K562 (cell line): ENCODE measurements at regions not wholly inside any gene's neighbourhood (a gene's known extent, or its start where the extent isn't known, plus 50 kb on each side); places are given as distances from the start of the nearest gene placed in this dataset.

ENCODE experiments used
- ATAC-seq: fragments of 200-7000 bp; cut with Tn5 transposase; 3 replicates; pipeline ENCODE4 v1.9.1; 2020; ENCODE audit warnings: moderate library complexity
- BruUV-seq: library from RNA; stranded (reverse); fragments of 400-500 nt; replicated peaks from 2 replicates; lab custom pipeline; 2021; lab: Mats Ljungman, UMichigan
- CTCF ChIA-PET: fragments of 300-600 bp; formaldehyde crosslinking; extraction: SDS; loops from one replicate; lab custom pipeline; 2021; ENCODE audit warnings: low intra/inter-chr PET ratio; lab: Yijun Ruan, JAX
- POLR2A ChIA-PET: fragments of 300-600, 350-650 bp; sonication (Branson Sonifier 250); formaldehyde crosslinking; extraction: SDS; loops from one replicate; lab custom pipeline; 2021; ENCODE audit warnings: antibody characterized with exemption, inconsistent platforms; lab: Yijun Ruan, JAX
- DNase-seq, 4 experiments: peaks; one replicate each; pipeline versions ENCODE4 v3.0.0 to v3.0.0-alpha.2; 2011 to 2018; ENCODE audit warnings: low spot score in 3 of 4, mixed read lengths in 3 of 4; ENCODE audit errors: extremely low read depth in 1 of 4
- FAIRE-seq: peaks from 2 replicates; lab custom pipeline; 2011; peaks lifted over from hg19 to GRCh38; lab: Jason Lieb, UNC
- H2AFZ ChIP-seq: 2 replicates; pipeline ENCODE4 v1.6.0; 2011; ENCODE audit warnings: low read depth, low read length, control low read depth, inconsistent platforms
- H3K27ac ChIP-seq: fragments of 200-600 bp; 3 replicates; pipeline ENCODE4 v1.8.0; 2011; ENCODE audit warnings: low read depth, mild to moderate bottlenecking, control low read depth, inconsistent platforms, low read length, moderate library complexity, mixed read lengths; ENCODE audit errors: extremely low read depth
- H3K27me3 ChIP-seq, 2 experiments: fragments of 300-600 bp in 1 of 2; 2 replicates in 1 of 2; 3 replicates in 1 of 2; pipeline versions ENCODE4 v1.6.0 to v1.8.0; 2011; ENCODE audit warnings: inconsistent platforms in 2 of 2, low read length in 2 of 2, mild to moderate bottlenecking in 1 of 2, mixed read lengths in 1 of 2, moderate library complexity in 1 of 2; ENCODE audit not compliant: control insufficient read depth in 2 of 2, insufficient read depth in 2 of 2
- H3K36me3 ChIP-seq: fragments of 300-600 bp; 3 replicates; pipeline ENCODE4 v1.8.0; 2011; ENCODE audit warnings: mild to moderate bottlenecking, low read length, inconsistent platforms; ENCODE audit not compliant: control insufficient read depth, insufficient read depth
- H3K4me1 ChIP-seq, 2 experiments: fragments of 200-600 bp in 1 of 2; replicated peaks in 1 of 2; 2 replicates in 1 of 2; 3 replicates in 1 of 2; pipeline versions ENCODE4 v1.5.1 to v1.8.0; 2011; ENCODE audit warnings: inconsistent platforms in 2 of 2, low read length in 2 of 2, mild to moderate bottlenecking in 1 of 2, mixed read lengths in 1 of 2, moderate library complexity in 1 of 2; ENCODE audit not compliant: control insufficient read depth in 2 of 2, insufficient read depth in 2 of 2
- H3K4me2 ChIP-seq: 2 replicates; pipeline ENCODE4 v1.6.1; 2011; ENCODE audit warnings: low read length, control low read depth, inconsistent platforms, mixed read lengths; ENCODE audit not compliant: insufficient read depth
- H3K4me3 ChIP-seq: fragments of 200-600 bp; sonication (generic), shearing (Covaris generic); 2 replicates; pipeline ENCODE4 v1.5.1; 2016; ENCODE audit warnings: control low read depth, inconsistent platforms
- H3K79me2 ChIP-seq: fragments of 200-600 bp; 3 replicates; pipeline ENCODE4 v1.8.0; 2011; ENCODE audit warnings: low read length, inconsistent platforms; ENCODE audit not compliant: control insufficient read depth, insufficient read depth
- H3K9ac ChIP-seq, 2 experiments: 2 replicates each; pipeline versions ENCODE4 v1.6.0 to v1.6.1; 2011; ENCODE audit warnings: low read depth in 2 of 2, low read length in 2 of 2, control low read depth in 1 of 2, inconsistent platforms in 1 of 2, mild to moderate bottlenecking in 1 of 2, mixed read lengths in 1 of 2; ENCODE audit not compliant: insufficient read depth in 1 of 2
- H3K9me1 ChIP-seq: one replicate; pipeline ENCODE4 v1.6.0; 2011; ENCODE audit warnings: inconsistent platforms, mild to moderate bottlenecking, low read length, moderate library complexity; ENCODE audit not compliant: control insufficient read depth, insufficient read depth
- H3K9me3 ChIP-seq: replicated peaks from 2 replicates; pipeline ENCODE4 v1.5.1; 2011; ENCODE audit warnings: low read depth, low read length, inconsistent platforms; ENCODE audit not compliant: control insufficient read depth, insufficient read depth
- H4K20me1 ChIP-seq: replicated peaks from 2 replicates; pipeline ENCODE4 v1.6.1; 2011; ENCODE audit warnings: low read length, inconsistent platforms, mixed read lengths; ENCODE audit not compliant: control insufficient read depth, insufficient read depth
- MCM2 ChIP-seq: fragments of 450-650 bp; IDR thresholded peaks from 2 replicates; pipeline ENCODE4 v1.6.1; 2017; ENCODE audit warnings: low read depth, mild to moderate bottlenecking
- RHOXF2B ChIP-seq: fragments of 250-450 bp; sonication (Bioruptor Pico); conservative IDR thresholded peaks from 2 replicates; pipeline ENCODE4 v1.5.1; 2021
- SIRT6 ChIP-seq: IDR thresholded peaks from one replicate; pipeline ENCODE4 v1.6.1; 2012; ENCODE audit warnings: low read depth, mild to moderate bottlenecking, control low read depth, inconsistent platforms, low read length, moderate library complexity
- ZNF830 ChIP-seq: fragments of 250-450 bp; sonication (Bioruptor Pico); IDR thresholded peaks from 2 replicates; pipeline ENCODE4 v1.5.0; 2021; ENCODE audit warnings: mild to moderate bottlenecking
- WGBS: fragments of 100-300 bp; shearing (Covaris generic); methylation state at CpG from one replicate; pipeline ENCODE4 v1.1.6; 2016; ENCODE audit warnings: low coverage, mixed read lengths; ENCODE audit not compliant: insufficient coverage; ENCODE audit errors: missing lambda C conversion rate; 5-methylcytosine and 5-hydroxymethylcytosine counted together
- in situ Hi-C: fragments of 300-500 bp; cut with MboI; formaldehyde crosslinking; loops from 4 replicates; pipeline ENCODE4 v1.15.0; 2018; ENCODE audit warnings: inconsistent platforms, mixed read lengths
- intact Hi-C: fragments of 100-400 bp; cut with micrococcal nuclease; formaldehyde crosslinking; loops from 2 replicates; pipeline ENCODE4 v1.14.2; 2022
- TF ChIP-seq, protein P1 (sequence below): fragments of 250-450 bp; sonication (Bioruptor Pico); IDR thresholded peaks from 2 replicates; pipeline ENCODE4 v1.8.0; 2021; ENCODE audit warnings: mild to moderate bottlenecking, moderate library complexity

DNA sequence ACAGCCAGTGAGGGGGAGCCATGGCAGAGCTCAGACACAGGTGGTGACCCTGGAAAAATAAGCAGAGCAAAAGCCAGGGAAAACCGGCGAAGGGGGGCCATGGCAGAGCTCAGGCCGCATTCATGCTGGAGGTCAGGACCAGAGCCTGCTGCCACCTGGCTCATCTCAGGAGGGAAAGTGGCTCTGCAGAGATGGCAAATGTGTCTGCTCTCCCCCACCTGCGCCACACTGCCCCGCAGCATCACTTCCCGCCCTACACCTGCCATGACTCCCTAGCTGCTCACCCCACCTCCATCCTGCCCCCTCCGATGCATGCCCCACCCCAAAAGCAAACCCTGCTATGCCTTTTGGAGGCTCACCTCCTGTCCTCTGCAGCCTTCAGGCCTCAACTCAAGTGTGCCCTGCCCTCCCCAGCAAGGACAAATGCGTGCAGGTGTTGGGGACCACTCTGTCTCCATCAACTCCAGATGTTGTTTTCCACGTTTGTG lies 123.2 kb upstream of the FGF3 start:
- no peak overlapping the region for H3K4me2 ChIP-seq
- WGBS, result 17% methylated on average over 6 of the region's 9 CpGs
- no peak overlapping the region for H2AFZ ChIP-seq
- H3K27ac ChIP-seq, result no peak overlapping the region
- in situ Hi-C loops (no loop called here), intact Hi-C loops (no loop called here)
- POLR2A ChIA-PET, result interaction anchor here (0.6 kb wide), 1 partner anchor 21 kb away, joined by 3 read pairs; no protein-coding TSS in a partner anchor
- H3K79me2 ChIP-seq, result no peaks in the 10 kb centered on the region
- no peak overlapping the region for H3K4me3 ChIP-seq
- no peak for DNase-seq
- TF ChIP-seq RHOXF2B (CRISPR knock-in tag) (no peak), ZNF830 (no peak), SIRT6 (no peak), MCM2 (no peak)
- TF ChIP-seq, protein P1, sequence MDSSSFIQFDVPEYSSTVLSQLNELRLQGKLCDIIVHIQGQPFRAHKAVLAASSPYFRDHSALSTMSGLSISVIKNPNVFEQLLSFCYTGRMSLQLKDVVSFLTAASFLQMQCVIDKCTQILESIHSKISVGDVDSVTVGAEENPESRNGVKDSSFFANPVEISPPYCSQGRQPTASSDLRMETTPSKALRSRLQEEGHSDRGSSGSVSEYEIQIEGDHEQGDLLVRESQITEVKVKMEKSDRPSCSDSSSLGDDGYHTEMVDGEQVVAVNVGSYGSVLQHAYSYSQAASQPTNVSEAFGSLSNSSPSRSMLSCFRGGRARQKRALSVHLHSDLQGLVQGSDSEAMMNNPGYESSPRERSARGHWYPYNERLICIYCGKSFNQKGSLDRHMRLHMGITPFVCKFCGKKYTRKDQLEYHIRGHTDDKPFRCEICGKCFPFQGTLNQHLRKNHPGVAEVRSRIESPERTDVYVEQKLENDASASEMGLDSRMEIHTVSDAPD (CRISPR knock-in tag), result no peak
- no peaks in the 10 kb centered on the region for H4K20me1 ChIP-seq
- H3K4me1 ChIP-seq, result peaks cover 4 to 42% of the 10 kb centered on the region in 2 experiments; a peak in 4 of 5 replicates
- no peaks in the 10 kb centered on the region for H3K36me3 ChIP-seq
- no peak for ATAC-seq
- no TSS peak for BruUV-seq
- no peak overlapping the region for H3K9ac ChIP-seq
- CTCF ChIA-PET, result interaction anchor here (0.9 kb wide), 1 partner anchor 141 kb away, joined by 4 read pairs; no protein-coding TSS in a partner anchor
- H3K27me3 ChIP-seq, result peaks cover 4 to 37% of the 10 kb centered on the region in 2 experiments
- no peaks in the 10 kb centered on the region for H3K9me1 ChIP-seq
- no peak for FAIRE-seq
- H3K9me3 ChIP-seq, result no peaks in the 10 kb centered on the region
